Bronchial epithelial cell (primary cell): ENCODE measurements at regions not wholly inside any gene's neighbourhood (a gene's known extent, or its start where the extent isn't known, plus 50 kb on each side); places are given as distances from the start of the nearest gene placed in this dataset.
A peak's percentile ranks its signal among the peaks of the same experiment; 100 is the strongest.

Source experiments
- DNase-seq: peaks from one replicate; pipeline ENCODE4 v3.0.0-alpha.2; 2010; ENCODE audit warnings: low read depth
- FAIRE-seq: peaks from 2 replicates; lab custom pipeline; 2011; peaks lifted over from hg19 to GRCh38; lab: Jason Lieb, UNC
- H3K27me3 ChIP-seq: 2 replicates; pipeline ENCODE4 v1.5.1; 2011; ENCODE audit warnings: low read length; ENCODE audit not compliant: control insufficient read depth, insufficient read depth
- H3K36me3 ChIP-seq: 2 replicates; pipeline ENCODE4 v1.5.1; 2011; ENCODE audit warnings: low read length; ENCODE audit not compliant: control insufficient read depth, insufficient read depth
- H3K4me3 ChIP-seq: 2 replicates; pipeline ENCODE4 v1.5.1; 2011; ENCODE audit warnings: mild to moderate bottlenecking, low read depth, low read length, control low read depth
- TF ChIP-seq, protein P1 (sequence below): IDR thresholded peaks from 2 replicates; pipeline ENCODE4 v1.5.1; 2011; ENCODE audit warnings: mild to moderate bottlenecking, moderate library complexity, low read length, control low read depth, inconsistent platforms; ENCODE audit not compliant: insufficient read depth, severe bottlenecking

DNA sequence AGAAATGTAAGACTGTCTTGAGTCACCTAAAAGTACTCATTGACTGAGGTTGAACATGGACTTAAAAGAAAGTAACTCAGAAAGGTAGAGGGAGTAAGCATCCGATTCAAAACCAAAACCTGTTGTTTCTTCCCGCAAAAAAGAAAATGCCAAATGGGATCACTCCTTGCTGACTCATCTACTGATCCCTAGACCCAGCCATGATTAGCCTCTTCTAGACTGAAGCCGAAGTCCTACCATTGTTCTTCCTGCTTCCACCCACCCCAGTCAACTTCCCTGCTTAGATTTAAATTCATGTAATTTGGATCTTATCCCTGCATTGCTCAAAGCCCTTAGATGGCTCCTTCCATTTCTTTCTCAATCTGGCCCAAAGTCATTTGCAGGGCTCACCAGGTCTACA is 760.5 kb upstream of the SOX9 start:
- FAIRE-seq (no peak), DNase-seq (peak; percentile 26)
- H3K4me3 ChIP-seq = no peak overlapping the region
- TF ChIP-seq, protein P1, sequence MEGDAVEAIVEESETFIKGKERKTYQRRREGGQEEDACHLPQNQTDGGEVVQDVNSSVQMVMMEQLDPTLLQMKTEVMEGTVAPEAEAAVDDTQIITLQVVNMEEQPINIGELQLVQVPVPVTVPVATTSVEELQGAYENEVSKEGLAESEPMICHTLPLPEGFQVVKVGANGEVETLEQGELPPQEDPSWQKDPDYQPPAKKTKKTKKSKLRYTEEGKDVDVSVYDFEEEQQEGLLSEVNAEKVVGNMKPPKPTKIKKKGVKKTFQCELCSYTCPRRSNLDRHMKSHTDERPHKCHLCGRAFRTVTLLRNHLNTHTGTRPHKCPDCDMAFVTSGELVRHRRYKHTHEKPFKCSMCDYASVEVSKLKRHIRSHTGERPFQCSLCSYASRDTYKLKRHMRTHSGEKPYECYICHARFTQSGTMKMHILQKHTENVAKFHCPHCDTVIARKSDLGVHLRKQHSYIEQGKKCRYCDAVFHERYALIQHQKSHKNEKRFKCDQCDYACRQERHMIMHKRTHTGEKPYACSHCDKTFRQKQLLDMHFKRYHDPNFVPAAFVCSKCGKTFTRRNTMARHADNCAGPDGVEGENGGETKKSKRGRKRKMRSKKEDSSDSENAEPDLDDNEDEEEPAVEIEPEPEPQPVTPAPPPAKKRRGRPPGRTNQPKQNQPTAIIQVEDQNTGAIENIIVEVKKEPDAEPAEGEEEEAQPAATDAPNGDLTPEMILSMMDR = no peak
- no peaks in the 10 kb centered on the region for H3K27me3 ChIP-seq
- no peaks in the 10 kb centered on the region for H3K36me3 ChIP-seq

DNA sequence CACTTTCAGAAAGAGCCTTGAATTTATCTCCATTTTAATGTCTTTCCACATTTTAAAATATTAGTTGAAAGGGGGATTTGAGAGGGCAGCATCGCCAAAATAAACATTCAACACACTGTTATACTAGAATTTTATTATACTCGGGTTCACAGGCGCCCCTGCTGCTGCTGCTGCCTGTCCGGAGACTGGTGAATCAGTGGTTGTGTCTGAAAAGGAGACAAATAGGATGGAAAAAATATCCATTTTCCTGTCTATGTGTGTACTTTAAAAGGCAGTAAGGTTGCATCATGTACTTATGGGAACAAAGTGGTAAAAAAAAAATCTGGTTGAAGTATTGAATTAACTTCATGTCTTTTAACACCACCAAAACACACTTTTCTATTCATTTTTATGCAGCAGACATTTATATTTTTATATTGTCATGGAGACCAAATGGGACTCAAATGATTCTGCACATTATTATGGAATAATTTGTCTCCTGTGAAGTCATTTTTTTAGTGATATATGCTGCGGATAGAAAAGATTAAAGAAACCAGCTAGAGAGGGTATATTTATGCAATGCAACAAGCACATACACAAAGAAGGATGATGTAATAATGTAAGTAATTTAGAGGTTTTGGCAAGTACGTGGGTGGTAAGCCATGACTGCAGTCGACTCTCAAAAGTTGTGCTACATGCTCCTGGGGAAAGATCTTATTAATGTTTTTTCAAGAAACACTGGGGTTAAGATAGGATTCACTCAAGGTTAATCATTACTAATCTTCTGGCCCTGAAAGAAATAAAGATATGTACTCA is 759.0 kb upstream of the SOX9 start:
- DNase-seq (peak; percentile 69), FAIRE-seq (no peak)
- no peaks in the 10 kb centered on the region for H3K27me3 ChIP-seq
- no peaks in the 10 kb centered on the region for H3K36me3 ChIP-seq
- TF ChIP-seq, protein P1 = no peak
- no peak overlapping the region for H3K4me3 ChIP-seq

DNA sequence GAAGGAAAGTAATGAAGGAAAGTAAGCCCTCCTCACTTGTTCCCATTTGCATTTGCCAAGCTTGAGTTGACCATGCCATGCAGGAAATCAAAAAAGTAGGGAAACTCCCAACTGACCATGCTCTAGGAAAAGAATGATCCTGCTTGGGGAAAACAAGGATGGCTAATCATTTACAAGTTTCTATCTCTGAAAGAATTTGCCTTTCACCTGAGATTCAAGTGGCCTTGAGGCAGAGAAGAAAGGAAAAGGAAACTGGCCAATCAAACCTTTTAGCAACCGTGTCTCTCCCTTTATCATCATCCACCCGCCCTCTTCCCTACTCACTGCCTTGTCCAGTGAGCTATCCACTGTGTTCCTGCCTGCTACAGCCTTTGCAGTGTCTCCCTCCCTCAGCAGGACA is 757.2 kb upstream of the SOX9 start:
- no peak overlapping the region for H3K4me3 ChIP-seq
- H3K36me3 ChIP-seq = no peaks in the 10 kb centered on the region
- FAIRE-seq (no peak), DNase-seq (no peak)
- H3K27me3 ChIP-seq = no peaks in the 10 kb centered on the region
- TF ChIP-seq, protein P1 = no peak

DNA sequence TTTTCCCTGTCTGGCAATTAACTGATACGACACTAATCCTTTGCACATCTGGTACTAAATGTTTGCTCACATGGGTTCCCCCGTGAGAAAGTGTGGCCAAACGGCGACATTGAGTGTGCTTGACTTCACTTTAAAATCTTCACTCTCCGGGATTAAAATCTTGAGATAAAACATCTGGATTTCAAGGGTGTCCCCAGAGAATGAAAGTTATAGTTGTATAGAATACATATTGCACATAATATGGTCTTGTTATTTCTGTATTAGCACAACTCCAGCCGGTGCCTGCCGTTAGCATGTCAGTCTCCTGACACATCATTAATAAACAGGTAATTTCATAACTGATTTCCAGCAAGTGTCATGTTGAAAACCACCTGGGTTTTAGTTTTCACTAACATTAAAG is 749.0 kb upstream of the SOX9 start:
- H3K27me3 ChIP-seq = no peaks in the 10 kb centered on the region
- FAIRE-seq (no peak), DNase-seq (no peak)
- TF ChIP-seq, protein P1 = no peak
- H3K4me3 ChIP-seq = no peak overlapping the region
- H3K36me3 ChIP-seq = no peaks in the 10 kb centered on the region

DNA sequence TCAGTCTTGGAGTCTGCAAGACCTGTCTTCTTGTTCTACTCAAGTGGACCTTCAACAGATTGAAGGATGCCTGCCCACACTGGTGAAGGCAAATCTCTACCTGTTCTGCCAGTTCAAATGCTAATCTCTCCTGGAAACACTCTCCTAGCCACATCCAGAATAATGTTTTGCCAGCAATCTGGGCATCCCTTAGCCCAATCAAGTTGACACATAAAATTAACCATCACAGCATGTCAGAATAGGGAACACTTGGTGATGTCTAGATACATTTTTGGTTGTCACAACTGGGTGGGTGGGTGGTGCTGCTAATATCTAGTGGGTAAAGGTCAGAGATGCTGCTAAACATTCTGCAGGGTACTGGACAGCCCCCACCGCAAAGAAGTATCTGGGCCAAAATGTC is 744.9 kb upstream of the SOX9 start:
- Histone ChIP-seq H3K36me3 (no peaks in the 10 kb centered on the region), H3K27me3 (no peaks in the 10 kb centered on the region), H3K4me3 (no peak overlapping the region)
- FAIRE-seq (peak; percentile 18), DNase-seq (no peak)
- TF ChIP-seq, protein P1 = no peak

DNA sequence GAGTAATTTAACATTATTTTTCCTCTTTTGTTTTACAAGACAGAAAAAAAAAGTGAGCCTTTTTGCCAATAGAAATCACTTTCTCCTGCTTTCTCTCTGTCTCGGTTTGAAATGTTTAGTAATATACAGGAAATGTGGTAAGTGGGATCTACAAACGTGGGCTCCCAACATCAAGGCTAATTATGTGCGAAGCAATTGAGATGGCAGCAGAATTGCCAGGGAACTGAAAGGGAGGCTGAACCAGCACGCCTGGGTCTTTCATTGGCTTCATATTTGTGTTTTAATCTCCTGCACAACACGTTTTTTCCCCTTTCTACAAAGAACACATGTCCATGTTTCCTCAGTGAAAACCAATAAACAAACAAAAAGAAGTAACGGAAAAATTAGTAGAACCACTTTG is 743.9 kb upstream of the SOX9 start:
- no peak overlapping the region for H3K4me3 ChIP-seq
- H3K27me3 ChIP-seq = no peaks in the 10 kb centered on the region
- H3K36me3 ChIP-seq = no peaks in the 10 kb centered on the region
- FAIRE-seq = no peak
- TF ChIP-seq, protein P1 = no peak
- DNase-seq = no peak
